ENCODE measurements at regions not wholly inside any gene's neighbourhood (a gene's known extent, or its start where the extent isn't known, plus 50 kb on each side); places are given as distances from the start of the nearest gene placed in this dataset.
"Not testable (repeated sequence)": the region's sequence is repeated elsewhere in the genome, so short reads cannot be mapped to it uniquely, and the experiment has no call there.

DNA sequence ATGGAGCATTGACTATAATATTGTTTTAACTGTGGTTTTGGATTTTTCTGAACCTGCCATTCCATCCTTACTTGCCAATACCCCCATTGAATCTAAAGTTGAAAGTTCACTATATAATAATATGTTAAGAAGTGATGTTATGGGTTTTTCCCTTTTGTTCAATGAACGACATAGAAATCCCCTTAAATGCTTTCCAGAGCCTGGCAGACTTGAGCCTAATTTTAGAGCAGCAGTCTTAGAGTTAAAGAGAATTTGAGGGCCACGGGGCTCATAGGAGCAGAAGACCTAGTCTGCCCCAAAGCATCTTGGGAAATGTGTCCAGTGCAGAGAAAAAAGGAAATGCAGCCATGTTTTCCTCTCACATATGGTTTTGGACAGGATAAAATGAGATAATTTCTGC is 146.1 kb upstream of the SLC44A1 start:
- in situ Hi-C loops (cut with MboI; ENCODE audit: low sequenced_read_pairs), result no loop called here

DNA sequence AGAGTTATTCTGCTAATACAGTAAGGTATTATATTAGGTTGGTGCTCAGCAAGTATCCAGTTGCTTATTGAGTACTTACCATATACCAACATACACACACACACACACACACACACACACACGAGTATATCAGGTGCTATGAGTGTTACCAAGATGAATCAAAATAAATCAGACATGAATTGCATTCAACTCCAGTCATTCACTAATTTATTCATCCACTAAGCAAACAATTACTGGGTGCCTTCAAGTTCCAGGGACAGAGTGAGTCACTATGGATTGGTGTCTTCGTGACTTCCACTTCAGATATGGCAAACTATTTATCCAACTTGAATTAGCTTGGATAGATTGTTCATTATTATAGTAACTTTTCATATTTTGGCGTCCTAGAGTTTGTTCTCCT is 140.7 kb upstream of the SLC44A1 start:
- in situ Hi-C loops (cut with MboI; ENCODE audit: low sequenced_read_pairs), result no loop called here

DNA sequence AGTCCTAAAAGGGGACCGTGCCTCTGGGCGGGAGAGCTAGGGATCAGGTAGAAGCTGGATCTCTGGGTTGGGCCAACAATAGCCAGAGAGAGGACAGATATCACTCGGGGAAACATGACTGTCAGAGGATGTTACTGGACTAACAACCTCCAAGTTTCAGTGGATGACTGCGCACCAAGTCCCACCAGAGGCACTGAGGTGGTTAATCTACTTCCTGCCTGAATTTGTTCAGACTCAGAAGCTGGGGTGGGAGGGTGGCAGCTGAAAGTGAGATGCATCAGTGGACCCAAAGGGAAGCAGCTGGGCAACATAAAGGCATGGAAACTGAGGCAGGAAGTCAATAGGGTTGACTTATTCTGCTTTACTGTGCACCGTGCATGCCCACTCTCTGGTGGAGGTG is 130.1 kb upstream of the SLC44A1 start:
- in situ Hi-C loops (cut with MboI; ENCODE audit: low sequenced_read_pairs), result no loop called here

DNA sequence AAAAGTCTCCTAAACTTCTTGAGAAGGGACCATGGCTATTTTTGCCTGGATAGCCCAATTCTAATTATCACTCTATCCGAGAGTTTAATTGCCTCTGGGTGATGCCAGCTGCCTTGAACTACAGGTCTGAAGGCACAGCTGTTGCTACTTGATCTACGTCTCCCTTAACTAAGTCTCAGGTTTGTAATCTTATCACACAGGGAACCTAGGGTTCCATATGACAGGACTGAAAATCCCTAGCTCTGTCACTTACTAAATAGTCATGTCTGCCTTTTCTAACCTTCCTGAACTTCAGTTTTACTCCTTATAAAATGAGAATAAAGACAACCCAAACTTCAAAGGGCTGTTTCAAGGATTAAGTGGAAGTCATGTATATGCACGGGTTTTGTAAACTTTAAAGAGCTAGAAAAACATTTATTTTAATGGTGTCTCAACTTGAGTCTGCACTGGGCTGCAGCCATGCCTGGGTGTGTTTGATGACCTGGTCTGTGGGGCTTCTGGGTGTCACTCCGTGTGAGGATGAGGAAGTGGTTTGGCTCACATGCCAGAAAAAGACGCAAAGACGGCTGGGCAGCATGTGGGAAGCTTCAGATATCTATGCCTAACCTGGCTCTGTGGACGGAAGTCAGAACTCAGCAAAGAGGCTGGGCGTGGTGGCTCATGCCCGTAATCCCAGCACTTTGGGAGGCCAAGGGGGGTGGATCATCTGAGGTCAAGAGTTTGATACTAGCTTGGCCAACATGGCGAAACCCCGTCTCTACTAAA is 129.3 kb upstream of the SLC44A1 start:
- in situ Hi-C loops (cut with MboI; ENCODE audit: low sequenced_read_pairs), result no loop called here

DNA sequence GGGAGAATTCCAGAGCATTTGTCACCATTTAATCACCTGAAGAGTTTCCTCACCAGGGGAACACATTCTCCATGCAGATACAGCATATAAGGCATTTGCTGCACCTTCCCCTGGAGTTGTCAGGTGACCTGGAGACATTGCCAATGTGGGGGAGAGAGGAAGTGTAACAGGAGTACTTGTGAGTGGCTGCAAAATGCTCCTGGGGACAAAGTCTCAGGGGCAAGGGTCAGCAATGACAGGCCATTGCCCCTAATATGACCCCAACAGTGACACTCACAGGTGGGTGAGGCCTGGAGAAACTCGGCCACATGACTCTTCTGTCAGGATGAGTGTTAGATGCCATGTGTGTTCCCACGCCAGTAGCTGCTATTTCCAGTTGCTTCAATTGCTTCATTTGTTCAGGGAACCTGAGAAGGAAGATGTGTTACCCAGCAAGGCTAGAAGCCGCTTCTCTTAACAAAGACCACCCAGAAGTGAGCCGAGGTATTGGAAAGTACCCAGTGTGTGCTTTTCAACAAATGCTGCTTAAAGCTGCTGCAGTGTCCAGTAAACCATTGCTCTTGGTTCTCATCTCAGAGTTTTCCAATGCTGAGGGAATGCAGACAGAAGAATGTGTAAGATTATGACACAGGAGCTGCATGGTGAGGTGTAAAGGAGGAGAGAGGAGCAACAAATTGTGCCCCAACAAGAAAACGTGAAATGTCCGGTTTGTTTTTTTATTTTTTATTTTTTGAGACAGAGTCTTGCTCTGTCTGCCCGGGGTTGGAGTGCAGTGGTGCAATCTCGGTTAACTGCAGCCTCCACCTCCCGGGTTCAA is 128.2 kb upstream of the SLC44A1 start:
- in situ Hi-C loops (cut with MboI; ENCODE audit: low sequenced_read_pairs), result no loop called here

DNA sequence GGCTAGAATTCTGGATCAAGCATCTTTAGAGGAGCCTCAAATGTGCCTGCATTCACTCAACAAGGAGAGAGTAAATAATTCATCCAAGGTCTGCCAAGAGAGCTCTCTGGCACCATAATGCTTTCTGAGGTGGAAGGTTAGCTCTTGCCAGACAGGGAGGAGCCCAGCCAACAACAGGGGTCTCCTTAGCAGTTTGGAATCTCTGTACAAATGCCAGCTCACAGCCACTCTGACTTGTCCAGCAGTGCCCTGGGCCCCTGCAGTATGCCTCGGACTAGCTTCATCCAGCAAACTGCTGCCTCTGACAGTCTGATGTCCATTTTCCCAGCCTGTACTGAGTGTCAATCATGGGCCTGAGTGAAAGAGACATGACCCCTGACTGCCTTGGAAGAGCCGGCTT is 127.2 kb upstream of the SLC44A1 start:
- in situ Hi-C loops (cut with MboI; ENCODE audit: low sequenced_read_pairs), result no loop called here

DNA sequence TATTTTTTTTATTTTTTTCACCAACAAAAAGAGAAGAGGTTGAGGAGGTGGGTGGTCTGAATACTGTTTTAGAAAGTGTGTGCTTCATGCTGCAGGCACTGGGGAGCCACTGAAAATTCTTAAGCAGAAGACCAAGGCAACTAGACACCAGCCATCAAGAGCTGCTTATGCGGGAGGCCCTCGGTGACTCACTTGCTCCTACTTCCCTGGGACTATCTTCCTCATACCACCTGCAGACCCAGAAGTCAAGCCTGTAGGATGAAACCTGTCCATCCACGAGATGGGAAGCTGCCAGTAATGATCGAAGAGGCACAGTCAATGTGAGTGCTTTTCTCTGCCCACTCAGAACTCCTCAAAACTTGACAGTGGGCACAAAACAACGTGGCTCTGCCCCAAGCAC is 125.8 kb upstream of the SLC44A1 start:
- in situ Hi-C loops (cut with MboI; ENCODE audit: low sequenced_read_pairs), result no loop called here

DNA sequence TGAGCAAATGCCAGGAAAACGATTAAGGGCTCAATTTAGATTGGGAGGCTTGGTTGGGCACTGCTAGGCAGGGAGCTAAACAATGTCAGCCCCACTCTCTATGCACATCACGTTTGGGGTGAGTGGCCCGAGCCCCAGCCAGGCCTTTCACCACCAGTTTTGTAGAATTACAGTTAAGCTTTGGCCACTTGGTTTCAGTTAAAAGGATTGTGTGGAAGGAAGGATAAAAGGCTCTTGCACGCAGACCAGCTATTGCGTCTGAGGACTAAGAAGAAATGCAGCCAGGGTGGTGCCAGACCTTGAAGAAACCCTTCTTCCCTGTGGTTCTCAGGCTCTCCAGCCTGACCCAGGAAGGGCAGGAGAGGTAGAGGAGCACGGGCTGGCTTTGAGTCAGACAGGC is 125.3 kb upstream of the SLC44A1 start:
- in situ Hi-C loops (cut with MboI; ENCODE audit: low sequenced_read_pairs), result no loop called here

DNA sequence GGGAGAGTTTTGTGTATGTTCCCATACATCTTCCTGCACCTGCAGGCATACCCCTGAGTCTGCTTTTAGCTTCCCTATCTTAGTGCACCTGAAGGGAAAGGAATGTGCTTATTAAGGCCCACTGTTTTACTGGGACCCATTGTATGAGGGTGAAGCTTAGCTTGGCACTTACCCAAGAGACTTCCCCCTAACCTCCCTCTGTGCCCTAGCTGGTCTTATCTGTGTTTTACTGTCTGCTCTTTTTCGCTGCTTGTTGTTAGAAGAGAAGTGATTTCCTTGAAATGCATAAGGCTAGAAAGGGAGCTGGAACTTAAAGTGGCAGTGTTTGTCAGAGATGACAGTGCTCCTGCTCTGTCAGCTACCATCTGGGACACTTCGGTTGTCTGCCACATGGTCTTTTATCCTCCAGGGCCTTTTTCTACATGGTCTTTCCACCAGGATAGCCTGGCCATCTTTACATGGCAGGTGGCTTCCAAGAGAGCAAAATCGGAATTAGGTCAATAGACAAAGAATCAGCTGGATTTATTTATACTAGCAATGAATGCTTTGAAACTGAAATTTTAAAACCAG is 122.5 kb upstream of the SLC44A1 start:
- in situ Hi-C loops (cut with MboI; ENCODE audit: low sequenced_read_pairs), result no loop called here

DNA sequence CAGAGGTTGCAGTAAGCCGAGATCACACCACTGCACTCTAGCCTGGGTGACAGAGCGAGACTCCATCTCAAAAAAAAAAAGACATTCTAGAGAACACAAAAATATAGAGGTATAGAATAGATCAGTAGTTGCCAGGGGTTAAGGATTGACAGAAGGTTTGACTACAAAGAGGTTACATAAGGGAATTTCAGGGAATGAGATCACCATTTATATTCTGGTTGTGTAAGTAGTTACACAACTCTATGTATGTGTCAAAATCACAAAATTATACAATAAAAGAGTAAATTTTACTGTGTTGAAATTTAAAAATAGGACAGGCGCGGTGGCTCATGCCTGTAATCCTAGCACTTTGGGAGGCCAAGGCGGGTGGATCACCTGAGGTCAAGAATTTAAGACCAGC is 119.9 kb upstream of the SLC44A1 start:
- in situ Hi-C loops (cut with MboI; ENCODE audit: low sequenced_read_pairs), result not testable (repeated sequence)

DNA sequence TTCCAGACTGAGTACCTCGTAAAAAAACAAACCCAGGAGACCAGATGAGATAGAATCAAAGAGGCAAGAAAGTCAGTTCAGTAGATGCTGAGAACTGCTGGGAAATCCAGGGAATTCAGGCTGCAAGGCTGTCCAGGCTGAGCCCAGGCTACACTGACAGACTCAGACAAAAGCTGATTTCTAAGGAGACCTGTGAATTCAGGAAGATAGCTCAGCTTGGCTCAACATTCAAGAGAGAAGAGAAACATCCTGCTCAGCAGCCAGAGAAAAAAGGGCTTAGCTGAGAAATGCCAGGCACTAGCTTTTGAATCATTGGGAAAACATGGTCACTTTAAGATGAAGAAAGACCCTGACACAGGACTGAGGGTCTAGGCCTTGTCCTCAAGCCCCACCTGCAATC is 118.2 kb upstream of the SLC44A1 start:
- in situ Hi-C loops (cut with MboI; ENCODE audit: low sequenced_read_pairs), result no loop called here

DNA sequence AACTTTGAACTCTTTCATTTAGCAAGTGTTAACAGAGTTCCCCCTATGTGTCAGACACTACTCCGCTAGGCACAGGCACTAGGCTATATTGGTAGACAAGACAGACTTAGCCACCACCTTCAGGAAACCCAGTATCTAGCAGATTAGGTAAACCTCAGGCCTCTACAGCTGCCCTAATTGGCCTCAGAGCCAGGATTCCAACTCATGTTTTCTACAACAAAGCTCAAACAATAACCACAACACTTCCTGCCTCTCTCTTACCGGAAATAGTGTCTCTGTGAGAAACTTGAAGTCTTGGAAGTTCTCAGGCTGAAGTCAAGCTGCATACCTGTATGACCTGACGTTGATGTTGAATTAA is 116.6 kb upstream of the SLC44A1 start:
- in situ Hi-C loops (cut with MboI; ENCODE audit: low sequenced_read_pairs), result no loop called here

DNA sequence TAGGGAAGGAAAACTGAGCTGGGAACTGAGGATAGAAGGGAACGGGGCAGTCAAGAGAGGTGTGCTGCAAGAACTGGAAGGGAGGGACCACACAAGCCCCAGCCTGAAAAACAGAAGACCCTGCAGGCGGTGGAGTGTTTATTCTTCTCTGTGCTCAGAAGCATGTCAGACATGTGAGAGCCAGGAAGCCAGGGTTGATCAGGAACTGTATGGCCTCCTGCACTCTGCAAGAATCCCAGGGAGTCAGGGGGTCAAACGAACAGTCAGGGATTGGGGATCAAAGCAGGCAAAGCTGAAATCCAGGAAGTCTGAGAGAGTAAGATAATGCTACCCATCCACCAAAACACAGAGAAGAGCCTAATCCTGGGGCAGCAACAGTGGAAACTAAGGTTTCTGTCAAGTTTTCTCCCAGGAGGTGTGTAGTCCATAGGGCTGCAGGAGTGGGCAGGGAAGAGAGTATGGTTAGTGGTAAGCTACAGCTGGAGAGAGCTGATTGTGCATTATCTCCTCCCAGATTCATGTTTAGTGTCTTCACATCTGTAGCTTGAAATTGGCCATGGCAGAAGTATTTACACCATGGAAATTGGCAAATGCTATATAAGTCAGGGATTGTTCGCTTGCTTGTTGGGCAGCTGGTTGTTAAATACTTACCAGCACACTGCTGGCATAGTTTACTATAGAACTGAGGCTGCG is 115.4 kb upstream of the SLC44A1 start:
- in situ Hi-C loops (cut with MboI; ENCODE audit: low sequenced_read_pairs), result no loop called here

DNA sequence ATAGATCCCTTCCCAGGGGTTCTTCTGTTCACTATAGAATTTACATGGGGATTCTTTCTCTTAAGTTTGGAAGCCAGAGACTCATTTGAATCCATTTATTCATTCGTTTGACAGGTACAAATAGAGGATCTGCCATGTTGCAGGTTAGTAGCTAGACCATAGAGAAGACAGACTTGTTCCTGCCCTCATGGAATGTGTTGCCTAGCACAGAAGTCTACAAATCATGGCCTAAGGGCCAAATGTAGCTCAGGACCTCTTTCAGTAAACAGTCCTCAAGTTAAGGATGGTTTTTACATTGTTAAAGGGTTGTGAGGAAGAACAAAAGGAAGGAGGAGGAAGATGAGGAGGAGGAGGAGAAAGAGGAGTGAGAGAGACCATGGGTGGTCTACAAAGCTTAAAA is 114.7 kb upstream of the SLC44A1 start:
- in situ Hi-C loops (cut with MboI; ENCODE audit: low sequenced_read_pairs), result no loop called here

DNA sequence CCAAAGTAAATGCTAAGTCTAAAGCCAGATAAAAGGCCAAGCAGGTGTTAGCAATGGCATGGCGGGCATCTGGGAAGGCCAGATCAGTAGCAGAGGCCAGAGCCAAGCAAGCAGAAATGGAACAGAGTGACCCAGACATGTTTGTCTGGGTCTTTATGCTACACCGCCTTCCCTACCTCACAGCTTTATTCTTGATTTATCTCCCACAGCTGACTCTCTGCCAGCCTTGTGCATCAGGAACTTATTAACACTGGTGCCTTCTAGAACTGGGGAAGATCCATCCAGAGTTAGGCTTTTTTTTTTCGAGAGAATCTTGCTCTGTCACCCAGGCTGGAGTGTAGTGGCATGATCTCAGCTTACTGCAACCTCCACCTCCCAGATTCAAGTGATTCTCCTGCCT is 112.5 kb upstream of the SLC44A1 start:
- in situ Hi-C loops (cut with MboI; ENCODE audit: low sequenced_read_pairs), result no loop called here

DNA sequence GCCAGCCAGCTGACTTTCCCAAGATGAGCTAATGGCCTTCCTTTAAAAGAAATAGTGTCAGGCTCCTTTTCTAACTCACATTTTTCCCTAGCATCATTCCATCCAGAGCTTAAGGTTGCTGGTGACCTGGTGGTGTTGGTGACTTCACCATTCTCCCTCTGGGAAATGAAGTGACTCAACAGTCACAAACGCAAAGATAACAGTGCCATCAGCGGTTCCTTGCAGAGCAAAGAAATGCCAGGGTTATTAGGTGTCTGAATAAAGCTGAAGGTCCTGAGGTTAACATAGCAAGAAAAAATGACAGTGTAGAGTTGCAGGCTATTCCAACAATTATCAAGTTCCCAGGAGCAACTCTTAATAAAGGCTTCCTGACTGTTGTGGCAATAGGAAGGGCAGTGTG is 111.8 kb upstream of the SLC44A1 start:
- in situ Hi-C loops (cut with MboI; ENCODE audit: low sequenced_read_pairs), result no loop called here

DNA sequence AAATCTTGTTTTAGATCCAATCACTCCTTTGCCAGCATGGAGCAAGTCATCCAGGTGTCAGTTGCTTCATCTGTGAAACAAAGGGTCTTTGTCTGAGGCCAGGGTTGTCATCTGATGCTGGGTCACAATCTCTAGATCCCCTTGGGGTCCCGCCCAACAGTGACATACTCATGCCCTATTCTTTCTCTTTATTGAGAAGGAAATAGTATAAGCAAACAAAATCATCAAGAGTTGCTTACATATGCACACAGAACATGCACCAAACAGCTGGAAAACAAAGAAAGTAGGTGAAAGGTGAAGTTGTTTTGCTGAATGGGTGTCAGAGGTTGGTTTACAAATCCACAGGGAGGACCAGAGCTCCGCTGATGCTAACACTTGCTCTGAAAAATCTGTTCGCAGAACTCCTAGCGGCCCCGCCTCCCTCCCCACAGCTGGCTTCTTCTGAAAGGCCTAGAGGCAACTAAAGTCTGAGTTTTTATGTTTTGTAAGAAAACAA is 106.1 kb upstream of the SLC44A1 start:
- in situ Hi-C loops (cut with MboI; ENCODE audit: low sequenced_read_pairs), result no loop called here

DNA sequence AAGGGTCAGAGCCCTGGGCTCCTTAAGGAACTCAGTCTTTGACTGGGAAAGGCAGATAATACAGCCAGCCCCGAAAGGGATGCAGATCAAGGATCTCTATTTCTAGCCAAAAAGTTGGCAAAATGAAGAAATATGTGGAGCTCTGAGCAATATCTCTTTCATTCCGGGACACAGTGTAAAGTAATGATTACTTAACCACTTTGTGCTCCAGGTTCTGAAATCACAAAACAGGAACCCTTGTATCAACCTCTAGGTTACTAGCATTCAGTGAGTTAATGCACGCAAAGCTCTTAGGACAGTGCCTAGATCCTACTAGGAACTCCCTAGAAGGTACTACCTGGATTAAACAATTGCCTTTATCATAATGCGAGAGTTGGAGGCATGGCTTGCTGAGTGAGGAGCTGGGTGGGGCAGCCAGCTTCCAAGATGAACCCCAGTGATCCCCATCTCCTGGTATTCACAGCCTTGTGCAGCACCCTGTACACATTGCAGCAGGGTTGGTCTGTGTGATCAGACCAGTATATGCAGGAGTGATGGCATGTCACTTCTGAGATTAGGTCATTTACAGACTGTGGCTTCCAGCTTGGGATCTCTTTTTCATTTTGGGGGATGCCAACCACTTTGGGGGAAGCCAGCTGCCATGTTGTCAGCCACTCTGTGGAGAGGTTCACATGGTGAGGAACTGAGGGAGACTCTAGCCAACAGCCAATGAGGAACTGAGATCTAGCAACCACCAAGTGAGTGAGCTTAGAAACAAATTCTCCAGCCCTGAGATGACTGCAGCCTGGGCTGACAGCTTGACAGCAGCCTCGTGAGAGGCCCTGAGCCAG is 103.1 kb upstream of the SLC44A1 start:
- in situ Hi-C loops (cut with MboI; ENCODE audit: low sequenced_read_pairs), result no loop called here

DNA sequence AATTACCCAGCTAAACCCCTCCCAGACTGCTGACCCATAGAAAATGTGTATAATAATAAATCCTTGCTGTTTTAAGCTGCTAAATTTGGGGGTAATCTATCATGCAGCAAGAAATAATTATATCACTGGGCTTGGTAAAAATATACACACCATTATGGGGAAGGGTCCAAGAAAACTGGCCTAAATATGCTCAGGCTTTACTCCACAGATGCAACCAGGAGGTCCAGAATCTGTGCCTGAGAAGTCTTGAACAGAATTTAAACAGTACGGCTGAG is 102.5 kb upstream of the SLC44A1 start:
- in situ Hi-C loops (cut with MboI; ENCODE audit: low sequenced_read_pairs), result no loop called here

DNA sequence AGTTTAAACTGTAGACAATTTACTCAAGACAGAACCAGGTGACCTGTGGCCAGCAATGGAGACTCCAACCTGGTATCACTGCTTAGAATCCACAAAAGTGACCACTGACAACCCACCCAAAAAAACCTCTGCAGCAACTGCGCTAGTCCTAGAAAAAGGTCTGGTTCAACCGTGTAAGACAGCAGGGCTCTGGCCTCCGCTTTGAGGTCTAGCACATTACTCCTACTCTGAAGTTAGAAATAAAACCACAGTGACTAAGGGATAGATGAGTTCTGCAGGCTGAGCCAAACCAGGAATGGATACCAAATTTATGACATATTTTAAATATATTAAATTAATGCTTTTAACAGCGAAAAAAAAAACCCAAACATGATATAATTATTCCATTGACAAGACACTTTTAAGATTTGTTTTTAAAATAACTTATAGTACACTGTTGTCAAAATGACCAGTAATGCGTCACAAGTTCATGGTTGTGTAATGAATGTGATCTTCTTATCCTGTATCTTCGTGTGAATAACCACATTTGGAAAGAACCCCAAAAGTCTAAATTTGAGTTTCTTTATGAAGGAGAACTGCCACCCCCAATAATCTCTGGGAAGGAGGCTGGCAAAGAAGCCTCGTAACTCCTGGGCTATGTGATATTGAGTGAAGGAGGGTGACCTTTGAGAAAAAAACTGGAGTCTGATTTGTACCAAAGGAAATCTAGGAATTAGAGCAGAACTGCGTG is 101.9 kb upstream of the SLC44A1 start:
- in situ Hi-C loops (cut with MboI; ENCODE audit: low sequenced_read_pairs), result no loop called here
